SH-SY5Y (cell line): ENCODE measurements at regions not wholly inside any gene's neighbourhood (a gene's known extent, or its start where the extent isn't known, plus 50 kb on each side); places are given as distances from the start of the nearest gene placed in this dataset.

Experiments
- GATA2 ChIP-seq: IDR thresholded peaks from 2 replicates; pipeline ENCODE4 v1.6.1; 2011; ENCODE audit warnings: mild to moderate bottlenecking, low read depth, low read length
- GATA3 ChIP-seq: IDR thresholded peaks from 2 replicates; pipeline ENCODE4 v1.6.1; 2011; ENCODE audit warnings: low read depth, mild to moderate bottlenecking, low read length, moderate library complexity

GRCh38 chrX:42720209-42720608, 57.8 kb downstream of the PPP1R2C start:
- TF ChIP-seq GATA2 (no peak), GATA3 (no peak)
